Neural progenitor cell (in vitro differentiated cells): ENCODE measurements at regions not wholly inside any gene's neighbourhood (a gene's known extent, or its start where the extent isn't known, plus 50 kb on each side); places are given as distances from the start of the nearest gene placed in this dataset.

ENCODE experiments used
- DNase-seq: peaks from one replicate; pipeline ENCODE4 v3.0.0-alpha.2; 2016; ENCODE audit warnings: low spot score
- H2AFZ ChIP-seq: fragments of 200-600 bp; sonication (generic); replicated peaks from 2 replicates; pipeline ENCODE4 v1.6.1; 2016; ENCODE audit warnings: antibody characterized with exemption
- H3F3A ChIP-seq: fragments of 200-600 bp; sonication (generic); 2 replicates; pipeline ENCODE4 v1.6.1; 2016; ENCODE audit warnings: antibody characterized with exemption, low read depth
- H3K27ac ChIP-seq: fragments of 200-600 bp; sonication (generic); 2 replicates; pipeline ENCODE4 v1.5.1; 2016; ENCODE audit warnings: mild to moderate bottlenecking
- H3K27me3 ChIP-seq: fragments of 200-600 bp; sonication (generic); 2 replicates; pipeline ENCODE4 v1.6.1; 2016; ENCODE audit warnings: mild to moderate bottlenecking, moderate library complexity
- H3K36me3 ChIP-seq: fragments of 200-600 bp; sonication (generic); 2 replicates; pipeline ENCODE4 v1.5.1; 2016
- H3K4me1 ChIP-seq: fragments of 200-600 bp; sonication (generic); 2 replicates; pipeline ENCODE4 v1.6.1; 2016; ENCODE audit warnings: mixed run types
- H3K4me2 ChIP-seq: fragments of 200-600 bp; sonication (generic); 2 replicates; pipeline ENCODE4 v1.6.1; 2016
- H3K4me3 ChIP-seq: fragments of 200-600 bp; sonication (generic); 2 replicates; pipeline ENCODE4 v1.5.1; 2016
- H3K79me2 ChIP-seq: fragments of 200-600 bp; sonication (generic); 2 replicates; pipeline ENCODE4 v1.6.1; 2016; ENCODE audit warnings: low read depth
- H3K9ac ChIP-seq: fragments of 200-600 bp; sonication (generic); 2 replicates; pipeline ENCODE4 v1.6.1; 2016
- H3K9me3 ChIP-seq: fragments of 200-600 bp; sonication (generic); 2 replicates; pipeline ENCODE4 v1.5.1; 2016; ENCODE audit warnings: low read depth
- H4K20me1 ChIP-seq: fragments of 200-600 bp; sonication (generic); 2 replicates; pipeline ENCODE4 v1.6.1; 2016; ENCODE audit warnings: low read depth
- H3K27ac Mint-ChIP-seq: 3 replicates; pipeline ENCODE4 v1.8.0; 2021; ENCODE audit warnings: mixed read lengths
- H3K27me3 Mint-ChIP-seq: 2 replicates; pipeline ENCODE4 v1.8.0; 2022; ENCODE audit warnings: low read depth, mild to moderate bottlenecking, inconsistent platforms, moderate library complexity, mixed read lengths; ENCODE audit not compliant: insufficient read depth
- H3K36me3 Mint-ChIP-seq: 3 replicates; pipeline ENCODE4 v1.8.0; 2021; ENCODE audit warnings: mixed read lengths
- H3K4me1 Mint-ChIP-seq: 3 replicates; pipeline ENCODE4 v1.8.0; 2021; ENCODE audit warnings: mixed read lengths
- H3K4me3 Mint-ChIP-seq: 3 replicates; pipeline ENCODE4 v1.8.0; 2021; ENCODE audit warnings: mild to moderate bottlenecking, moderate library complexity, mixed read lengths
- H3K9me3 Mint-ChIP-seq: 3 replicates; pipeline ENCODE4 v1.8.0; 2020; ENCODE audit warnings: mixed read lengths
- CTCF ChIP-seq: fragments of 200-600 bp; sonication (generic); IDR thresholded peaks from 2 replicates; pipeline ENCODE4 v1.5.1; 2017; ENCODE audit warnings: antibody characterized with exemption, mild to moderate bottlenecking
- EZH2 ChIP-seq: fragments of 200-600 bp; sonication (generic); IDR thresholded peaks from 2 replicates; pipeline ENCODE4 v1.6.1; 2017; ENCODE audit warnings: antibody characterized with exemption, mild to moderate bottlenecking, moderate library complexity
- EZH2phosphoT487 ChIP-seq: fragments of 200-600 bp; sonication (generic); IDR thresholded peaks from 2 replicates; pipeline ENCODE4 v1.6.1; 2017; ENCODE audit warnings: antibody characterized with exemption

- DNase-seq, result no peak
- Histone ChIP-seq H3K36me3 (no peaks in the 10 kb centered on the region), H3K4me1 (no peaks in the 10 kb centered on the region)
These were observed 92.5 kb upstream of the NPVF start for GRCh38 chr7:25320791-25321190.

GRCh38 chr7:25321424-25321823 is 93.1 kb upstream of the NPVF start:
- no peak overlapping the region for H3K4me3 Mint-ChIP-seq

More at GRCh38 chr7:25320791-25321190, 92.5 kb upstream of the NPVF start:
- Histone ChIP-seq H3K9me3 (no peaks in the 10 kb centered on the region), H3K27ac (no peak overlapping the region), H3K79me2 (no peaks in the 10 kb centered on the region), H3K4me3 (no peak overlapping the region), H3K9ac (no peak overlapping the region), H2AFZ (no peak overlapping the region), H3K4me2 (no peak overlapping the region), H3K27me3 (no peaks in the 10 kb centered on the region), H3F3A (no peaks in the 10 kb centered on the region), H4K20me1 (no peaks in the 10 kb centered on the region)
- Mint-ChIP-seq H3K36me3 (no peaks in the 10 kb centered on the region), H3K4me3 (no peak overlapping the region), H3K4me1 (peaks cover 15% of the 10 kb centered on the region), H3K27me3 (peaks cover 3% of the 10 kb centered on the region), H3K27ac (no peak overlapping the region), H3K9me3 (peaks cover 2% of the 10 kb centered on the region)
- TF ChIP-seq CTCF (no peak), EZH2phosphoT487 (no peak), EZH2 (no peak)

GRCh38 chr7:25322473-25322872 is 94.2 kb upstream of the NPVF start:
- peaks cover 3% of the 10 kb centered on the region for H3K27me3 Mint-ChIP-seq
- H2AFZ ChIP-seq, result no peak overlapping the region
- no peaks in the 10 kb centered on the region for H3K9me3 ChIP-seq
- H4K20me1 ChIP-seq, result no peaks in the 10 kb centered on the region
- no peaks in the 10 kb centered on the region for H3K36me3 Mint-ChIP-seq
- no peak overlapping the region for H3K4me2 ChIP-seq
- H3K4me3 Mint-ChIP-seq, result no peak overlapping the region
- no peaks in the 10 kb centered on the region for H3K9me3 Mint-ChIP-seq
- H3K4me3 ChIP-seq, result no peak overlapping the region
- no peaks in the 10 kb centered on the region for H3F3A ChIP-seq
- H3K4me1 Mint-ChIP-seq, result peaks cover 20% of the 10 kb centered on the region
- no peaks in the 10 kb centered on the region for H3K36me3 ChIP-seq
- peak overlapping the region; percentile 46 for H3K27ac Mint-ChIP-seq
- no peak for TF ChIP-seq CTCF
- TF ChIP-seq EZH2, result no peak
- TF ChIP-seq EZH2phosphoT487, result no peak
- DNase-seq, result no peak
- H3K27me3 ChIP-seq, result no peaks in the 10 kb centered on the region
- H3K4me1 ChIP-seq, result peaks cover 7% of the 10 kb centered on the region
- no peak overlapping the region for H3K27ac ChIP-seq
- no peak overlapping the region for H3K9ac ChIP-seq
- no peaks in the 10 kb centered on the region for H3K79me2 ChIP-seq

More at GRCh38 chr7:25321424-25321823, 93.1 kb upstream of the NPVF start:
- H3K9me3 ChIP-seq, result no peaks in the 10 kb centered on the region
- H3K27me3 ChIP-seq, result no peaks in the 10 kb centered on the region
- H3K27ac Mint-ChIP-seq, result peak overlapping the region; percentile 34
- H3K9ac ChIP-seq, result no peak overlapping the region
- H3K27ac ChIP-seq, result no peak overlapping the region
- peaks cover 3% of the 10 kb centered on the region for H3K27me3 Mint-ChIP-seq
- peaks cover under 1% of the 10 kb centered on the region for H3K9me3 Mint-ChIP-seq
- H3K79me2 ChIP-seq, result no peaks in the 10 kb centered on the region
- no peak overlapping the region for H3K4me2 ChIP-seq
- H3F3A ChIP-seq, result no peaks in the 10 kb centered on the region
- peaks cover 20% of the 10 kb centered on the region for H3K4me1 Mint-ChIP-seq
- H3K4me3 ChIP-seq, result no peak overlapping the region
- peak overlapping the region; percentile 54 for H2AFZ ChIP-seq
- TF ChIP-seq CTCF (no peak), EZH2phosphoT487 (no peak), EZH2 (no peak)
- no peak for DNase-seq
- no peaks in the 10 kb centered on the region for H3K36me3 Mint-ChIP-seq
- H3K36me3 ChIP-seq, result no peaks in the 10 kb centered on the region
- H4K20me1 ChIP-seq, result no peaks in the 10 kb centered on the region
- H3K4me1 ChIP-seq, result peaks cover 3% of the 10 kb centered on the region
